ENCODE measurements at regions not wholly inside any gene's neighbourhood (a gene's known extent, or its start where the extent isn't known, plus 50 kb on each side); places are given as distances from the start of the nearest gene placed in this dataset.

- TF ChIP-seq TEF (CRISPR knock-in tag; IDR thresholded peaks at IDR 0.05) (no peak), ZNF430 (CRISPR knock-in tag; IDR thresholded peaks at IDR 0.05) (no peak)
These were observed 252.8 kb upstream of the PLET1 start (continued) for GRCh38 chr11:112513417-112513816.

DNA sequence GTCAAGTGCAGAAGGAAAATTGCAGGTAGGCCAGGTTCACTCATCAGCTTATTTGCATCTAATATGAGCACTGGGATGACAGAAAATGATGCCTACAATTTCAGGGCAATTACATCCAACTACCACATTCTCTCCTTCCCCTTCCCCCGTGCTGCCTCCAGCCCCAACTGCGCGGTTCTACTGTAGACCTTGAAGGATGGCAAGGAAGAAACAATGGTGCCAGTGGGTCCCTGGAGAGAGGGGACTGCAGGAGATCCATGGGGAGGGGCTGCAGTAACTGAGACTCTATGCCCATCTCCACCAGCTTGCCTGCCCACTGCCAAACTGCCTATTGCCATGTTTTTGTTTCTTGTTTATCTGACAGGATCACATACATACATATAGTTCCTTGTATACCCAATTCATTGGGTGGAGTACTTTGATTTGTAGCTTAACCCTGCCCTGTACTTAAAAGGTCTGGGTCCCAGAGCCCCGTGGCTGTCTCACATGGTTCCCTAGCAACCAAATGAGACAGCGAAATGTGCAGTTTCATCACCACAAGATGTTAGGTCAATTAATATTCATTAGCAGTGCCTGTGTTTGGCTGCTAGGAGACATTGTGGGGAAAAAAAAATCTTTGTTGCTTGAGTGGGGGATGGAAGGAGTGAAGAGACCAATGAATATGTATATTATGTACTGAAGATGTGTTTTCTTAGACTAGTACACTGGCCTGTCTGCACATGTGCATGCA lies 253.5 kb upstream of the PLET1 start:
- H3K9ac ChIP-seq (ENCODE audit: insufficient read depth, low read depth, low read length): no peak overlapping the region
- no peaks in the 10 kb centered on the region for H3K9me3 ChIP-seq (ENCODE audit: low read length)
- intact Hi-C loops (cut with micrococcal nuclease; ENCODE audit: unreplicated experiment): no loop called here
- TF ChIP-seq KDM1A (CRISPR knock-in tag; IDR thresholded peaks at IDR 0.05) (no peak), ZFP91 (CRISPR knock-in tag; IDR thresholded peaks at IDR 0.05; ENCODE audit: borderline replicate concordance) (no peak), ZNF343 (CRISPR knock-in tag; IDR thresholded peaks at IDR 0.05) (no peak)
- no peaks in the 10 kb centered on the region; a peak in 2 of 5 replicates for H3K27me3 ChIP-seq (ENCODE audit: control insufficient read depth in 1 of 2, insufficient read depth in 2 of 2, low read length in 2 of 2)
- H3K4me3 ChIP-seq (replicated peaks in 1 of 3; ENCODE audit: insufficient read depth in 1 of 3, low read depth in 2 of 3, low read length in 3 of 3): no peak overlapping the region
- no peak for FAIRE-seq
- no peak for ATAC-seq
- H3K79me2 ChIP-seq (ENCODE audit: insufficient read depth, low read length): no peaks in the 10 kb centered on the region
- no TSS peak for BruUV-seq (replicated peaks)
- no peak for DNase-seq (ENCODE audit: low spot score)
- H2AFZ ChIP-seq (ENCODE audit: low read length): no peak overlapping the region
- no peak overlapping the region for H3K27ac ChIP-seq (ENCODE audit: extremely low read length, insufficient read depth, low read length)
- no peaks in the 10 kb centered on the region for H4K20me1 ChIP-seq (ENCODE audit: insufficient read depth, low read length)
- CTCF ChIA-PET (ENCODE audit: low intra/inter-chr PET ratio, low total read pairs): no interaction called here
- no peaks in the 10 kb centered on the region for H3K36me3 ChIP-seq (replicated peaks in 1 of 2; ENCODE audit: control insufficient read depth in 1 of 2, insufficient read depth in 2 of 2, low read length in 2 of 2)
- POLR2A ChIA-PET: no interaction called here
- no peaks in the 10 kb centered on the region for H3K4me1 ChIP-seq (ENCODE audit: insufficient read depth, low read length)
- H3K4me2 ChIP-seq (ENCODE audit: low read depth, low read length): no peak overlapping the region
- in situ Hi-C loops (cut with HindIII; ENCODE audit: extremely low pct_ligation_motif_present, low pct_unique_long_range_greater_than_20kb): no loop called here
- WGBS (ENCODE audit: low lambda C conversion rate): 2% methylated on average over 2 of the region's 5 CpGs

Measured in HepG2 (cell line).